ENCODE measurements at regions not wholly inside any gene's neighbourhood (a gene's known extent, or its start where the extent isn't known, plus 50 kb on each side); places are given as distances from the start of the nearest gene placed in this dataset.

DNA sequence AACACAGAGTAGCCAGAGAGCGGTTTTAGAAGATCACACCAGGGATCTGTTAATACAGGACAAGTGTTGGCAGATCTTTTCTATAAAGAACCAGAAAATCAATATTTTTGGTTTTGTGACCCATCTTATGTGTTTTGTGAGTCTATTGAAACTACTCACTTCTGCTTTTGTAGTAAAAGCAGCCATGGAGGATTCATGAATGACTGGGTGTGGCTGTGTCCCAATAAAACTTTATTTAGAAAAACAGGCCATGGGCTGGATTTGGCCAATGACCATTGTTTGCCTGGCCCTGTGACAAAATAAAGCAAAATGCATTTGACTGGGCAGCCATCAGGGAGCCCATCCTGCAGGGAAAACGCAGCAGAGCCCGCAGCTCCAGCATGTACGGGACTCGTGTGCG lies 99.9 kb upstream of the ADRA2C start:
- TF ChIP-seq POLR2A (IDR thresholded peaks at IDR 0.05), result no peak
- TF ChIP-seq, protein P1, sequence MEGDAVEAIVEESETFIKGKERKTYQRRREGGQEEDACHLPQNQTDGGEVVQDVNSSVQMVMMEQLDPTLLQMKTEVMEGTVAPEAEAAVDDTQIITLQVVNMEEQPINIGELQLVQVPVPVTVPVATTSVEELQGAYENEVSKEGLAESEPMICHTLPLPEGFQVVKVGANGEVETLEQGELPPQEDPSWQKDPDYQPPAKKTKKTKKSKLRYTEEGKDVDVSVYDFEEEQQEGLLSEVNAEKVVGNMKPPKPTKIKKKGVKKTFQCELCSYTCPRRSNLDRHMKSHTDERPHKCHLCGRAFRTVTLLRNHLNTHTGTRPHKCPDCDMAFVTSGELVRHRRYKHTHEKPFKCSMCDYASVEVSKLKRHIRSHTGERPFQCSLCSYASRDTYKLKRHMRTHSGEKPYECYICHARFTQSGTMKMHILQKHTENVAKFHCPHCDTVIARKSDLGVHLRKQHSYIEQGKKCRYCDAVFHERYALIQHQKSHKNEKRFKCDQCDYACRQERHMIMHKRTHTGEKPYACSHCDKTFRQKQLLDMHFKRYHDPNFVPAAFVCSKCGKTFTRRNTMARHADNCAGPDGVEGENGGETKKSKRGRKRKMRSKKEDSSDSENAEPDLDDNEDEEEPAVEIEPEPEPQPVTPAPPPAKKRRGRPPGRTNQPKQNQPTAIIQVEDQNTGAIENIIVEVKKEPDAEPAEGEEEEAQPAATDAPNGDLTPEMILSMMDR (IDR thresholded peaks at IDR 0.05 in 4 of 5, conservative IDR thresholded peaks at IDR 0.05 in 1 of 5), result no peak

Data from gastrocnemius medialis (tissue), 4 donors.